A549 (cell line): ENCODE measurements at regions not wholly inside any gene's neighbourhood (a gene's known extent, or its start where the extent isn't known, plus 50 kb on each side); places are given as distances from the start of the nearest gene placed in this dataset.

ENCODE experiments used
- ATAC-seq, 2 experiments: fragments of 200-7000 bp in 1 of 2; fragments of >200 bp in 1 of 2; cut with Nextera tagmentation in 1 of 2; cut with Tn5 transposase in 1 of 2; 3 replicates each; pipeline versions ENCODE4 v1.8.0 to v1.9.1; 2018 to 2020; ENCODE audit warnings: mild to moderate bottlenecking in 1 of 2, moderate library complexity in 1 of 2
- CTCF ChIA-PET: fragments of 300-600 bp; sonication (Branson Sonifier 250); formaldehyde crosslinking; extraction: SDS; loops from one replicate; lab custom pipeline; 2021; ENCODE audit warnings: antibody characterized with exemption, inconsistent platforms; lab: Yijun Ruan, JAX
- POLR2A ChIA-PET: fragments of 350-600 bp; formaldehyde crosslinking; extraction: SDS; loops from one replicate; lab custom pipeline; 2021; ENCODE audit warnings: antibody characterized with exemption, inconsistent platforms; lab: Yijun Ruan, JAX
- DNase-seq, 2 experiments: peaks; one replicate each; pipeline versions ENCODE4 v3.0.0 to v3.0.0-alpha.2; 2011 to 2016; ENCODE audit warnings: low read depth in 1 of 2, low spot score in 1 of 2
- FAIRE-seq: peaks from 2 replicates; lab custom pipeline; 2011; peaks lifted over from hg19 to GRCh38; lab: Jason Lieb, UNC
- H3K27ac ChIP-seq, 2 experiments: fragments of >200 bp; sonication (Bioruptor Twin); formaldehyde crosslinking; 3 replicates each; pipeline ENCODE4 v1.5.1; 2016 to 2017
- H3K4me1 ChIP-seq: fragments of >200 bp; sonication (Bioruptor Twin); formaldehyde crosslinking; 3 replicates; pipeline ENCODE4 v1.6.1; 2016
- H3K4me2 ChIP-seq: fragments of >200 bp; sonication (Bioruptor Twin); formaldehyde crosslinking; 3 replicates; pipeline ENCODE4 v1.6.1; 2016
- H3K4me3 ChIP-seq: fragments of >200 bp; sonication (Bioruptor Twin); formaldehyde crosslinking; 3 replicates; pipeline ENCODE4 v1.5.1; 2016
- H3K9me3 ChIP-seq: fragments of >200 bp; sonication (Bioruptor Twin); formaldehyde crosslinking; 3 replicates; pipeline ENCODE4 v1.6.1; 2016
- ATOH8 ChIP-seq: fragments of 250-450 bp; sonication (Bioruptor Pico); IDR thresholded peaks from 2 replicates; pipeline ENCODE4 v1.5.0; 2020; ENCODE audit warnings: low read depth, mild to moderate bottlenecking, moderate library complexity
- CBX2 ChIP-seq: fragments of 200-600 bp; sonication (generic); IDR thresholded peaks from 2 replicates; pipeline ENCODE4 v1.6.1; 2016; ENCODE audit warnings: low read depth, mild to moderate bottlenecking, borderline replicate concordance
- CBX8 ChIP-seq: fragments of 200-600 bp; sonication (generic); IDR thresholded peaks from 2 replicates; pipeline ENCODE4 v1.6.1; 2016
- CHD2 ChIP-seq: fragments of 150-350 bp; IDR thresholded peaks from 2 replicates; pipeline ENCODE4 v1.6.1; 2014; ENCODE audit warnings: low read length; ENCODE audit not compliant: partially characterized antibody
- CHD4 ChIP-seq: fragments of 200-600 bp; sonication (generic); IDR thresholded peaks from 2 replicates; pipeline ENCODE4 v1.6.1; 2016; ENCODE audit warnings: antibody characterized with exemption, mild to moderate bottlenecking, borderline replicate concordance
- EHMT2 ChIP-seq: fragments of 200-600 bp; sonication (generic); IDR thresholded peaks from 2 replicates; pipeline ENCODE4 v1.6.1; 2016; ENCODE audit warnings: antibody characterized with exemption, low read depth, mild to moderate bottlenecking, moderate library complexity
- EP300 ChIP-seq, 2 experiments: fragments of >200 bp; sonication (Bioruptor Twin); formaldehyde crosslinking; IDR thresholded peaks; 2 replicates in 1 of 2; 3 replicates in 1 of 2; pipeline ENCODE4 v1.6.1; 2016 to 2017
- ESRRA ChIP-seq: fragments of 150-350 bp; IDR thresholded peaks from 2 replicates; pipeline ENCODE4 v1.6.1; 2014; ENCODE audit warnings: mild to moderate bottlenecking, low read length, borderline replicate concordance
- KDM5A ChIP-seq: fragments of 200-600 bp; sonication (generic); IDR thresholded peaks from 2 replicates; pipeline ENCODE4 v1.6.1; 2016; ENCODE audit warnings: antibody characterized with exemption, mild to moderate bottlenecking
- MAZ ChIP-seq: fragments of 150-350 bp; IDR thresholded peaks from 2 replicates; pipeline ENCODE4 v1.6.1; 2014; ENCODE audit warnings: antibody characterized with exemption, low read depth, low read length, borderline replicate concordance
- NFE2L2 ChIP-seq: fragments of 150-350 bp; conservative IDR thresholded peaks from 2 replicates; pipeline ENCODE4 v1.6.1; 2014; ENCODE audit warnings: low read length
- NPAS2 ChIP-seq: fragments of 250-450 bp; sonication (Bioruptor Pico); IDR thresholded peaks from 2 replicates; pipeline ENCODE4 v1.8.0; 2022; ENCODE audit warnings: mild to moderate bottlenecking, moderate library complexity, borderline replicate concordance
- PHF8 ChIP-seq: fragments of 200-600 bp; sonication (generic); IDR thresholded peaks from 2 replicates; pipeline ENCODE4 v1.6.1; 2016; ENCODE audit warnings: low read depth, mild to moderate bottlenecking, antibody characterized with exemption, moderate library complexity, borderline replicate concordance
- POLR2A ChIP-seq: IDR thresholded peaks from 2 replicates; pipeline ENCODE4 v1.6.1; 2012; ENCODE audit warnings: mild to moderate bottlenecking, low read length
- RAD21 ChIP-seq, 2 experiments: fragments of >200 bp in 1 of 2; sonication (Bioruptor Twin) in 1 of 2; formaldehyde crosslinking in 1 of 2; IDR thresholded peaks in 1 of 2; conservative IDR thresholded peaks in 1 of 2; 2 replicates in 1 of 2; 3 replicates in 1 of 2; pipeline ENCODE4 v1.6.1; 2012 to 2018; ENCODE audit warnings: inconsistent platforms in 1 of 2
- RCOR1 ChIP-seq: fragments of 150-350 bp; IDR thresholded peaks from 2 replicates; pipeline ENCODE4 v1.6.1; 2014; ENCODE audit warnings: antibody characterized with exemption, low read length, low read depth
- SMC3 ChIP-seq: fragments of >200 bp; sonication (Bioruptor Twin); formaldehyde crosslinking; IDR thresholded peaks from 3 replicates; pipeline ENCODE4 v1.6.1; 2018; ENCODE audit warnings: inconsistent platforms
- SREBF2 ChIP-seq: fragments of 450-650 bp; IDR thresholded peaks from 2 replicates; pipeline ENCODE4 v1.6.1; 2014; ENCODE audit warnings: mild to moderate bottlenecking, moderate library complexity
- ZFP36 ChIP-seq: fragments of 450-650 bp; IDR thresholded peaks from 2 replicates; pipeline ENCODE4 v1.6.1; 2014; ENCODE audit warnings: borderline replicate concordance; ENCODE audit not compliant: partially characterized antibody
- ZNF302 ChIP-seq: fragments of 250-450 bp; sonication (Bioruptor Pico); IDR thresholded peaks from 2 replicates; pipeline ENCODE4 v1.9.0; 2021; ENCODE audit warnings: inconsistent platforms, mild to moderate bottlenecking, moderate library complexity
- WGBS: methylation state at CpG from one replicate; pipeline ENCODE4 v1.1.6; 2017; ENCODE audit errors: missing lambda C conversion rate; 5-methylcytosine and 5-hydroxymethylcytosine counted together
- TF ChIP-seq, protein P1 (sequence below): IDR thresholded peaks from 2 replicates; pipeline ENCODE4 v1.6.1; 2012
- TF ChIP-seq, protein P2 (sequence below): fragments of >200 bp; sonication (Bioruptor Twin); formaldehyde crosslinking; IDR thresholded peaks from 2 replicates; pipeline ENCODE4 v1.6.1; 2016
- TF ChIP-seq, protein P3 (sequence below): fragments of >200 bp; sonication (Bioruptor Twin); formaldehyde crosslinking; IDR thresholded peaks from 3 replicates; pipeline ENCODE4 v1.6.1; 2016
- TF ChIP-seq, protein P4 (sequence below): IDR thresholded peaks from 2 replicates; pipeline ENCODE4 v1.6.1; 2012
- TF ChIP-seq, protein P5 (sequence below): IDR thresholded peaks from 2 replicates; pipeline ENCODE4 v1.6.1; 2012; ENCODE audit warnings: low read depth, borderline replicate concordance

- Histone ChIP-seq H3K9me3 (no peaks in the 10 kb centered on the region), H3K4me2 (no peak overlapping the region), H3K27ac (no peak overlapping the region), H3K4me3 (no peak overlapping the region), H3K4me1 (no peaks in the 10 kb centered on the region)
- ChIA-PET CTCF (interaction anchor here (0.9 kb wide), 1 partner anchor 140 kb away, joined by 3 read pairs; no protein-coding TSS in a partner anchor), POLR2A (no interaction called here)
- TF ChIP-seq, protein P1, sequence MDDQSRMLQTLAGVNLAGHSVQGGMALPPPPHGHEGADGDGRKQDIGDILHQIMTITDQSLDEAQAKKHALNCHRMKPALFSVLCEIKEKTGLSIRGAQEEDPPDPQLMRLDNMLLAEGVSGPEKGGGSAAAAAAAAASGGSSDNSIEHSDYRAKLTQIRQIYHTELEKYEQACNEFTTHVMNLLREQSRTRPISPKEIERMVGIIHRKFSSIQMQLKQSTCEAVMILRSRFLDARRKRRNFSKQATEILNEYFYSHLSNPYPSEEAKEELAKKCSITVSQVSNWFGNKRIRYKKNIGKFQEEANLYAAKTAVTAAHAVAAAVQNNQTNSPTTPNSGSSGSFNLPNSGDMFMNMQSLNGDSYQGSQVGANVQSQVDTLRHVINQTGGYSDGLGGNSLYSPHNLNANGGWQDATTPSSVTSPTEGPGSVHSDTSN = no peak
- TF ChIP-seq SMC3 (no peak), ESRRA (no peak), ZNF302 (CRISPR knock-in tag) (no peak), EP300 (IDR thresholded peaks at IDR 0.05) (no peak), NFE2L2 (no peak), EHMT2 (no peak), ATOH8 (CRISPR knock-in tag) (no peak), CHD2 (no peak), NPAS2 (CRISPR knock-in tag) (no peak), POLR2A (no peak), PHF8 (no peak), SREBF2 (no peak), ZFP36 (no peak), RCOR1 (no peak), CHD4 (no peak)
- TF ChIP-seq, protein P2, sequence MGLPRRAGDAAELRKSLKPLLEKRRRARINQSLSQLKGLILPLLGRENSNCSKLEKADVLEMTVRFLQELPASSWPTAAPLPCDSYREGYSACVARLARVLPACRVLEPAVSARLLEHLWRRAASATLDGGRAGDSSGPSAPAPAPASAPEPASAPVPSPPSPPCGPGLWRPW = no peak
- TF ChIP-seq, protein P3, sequence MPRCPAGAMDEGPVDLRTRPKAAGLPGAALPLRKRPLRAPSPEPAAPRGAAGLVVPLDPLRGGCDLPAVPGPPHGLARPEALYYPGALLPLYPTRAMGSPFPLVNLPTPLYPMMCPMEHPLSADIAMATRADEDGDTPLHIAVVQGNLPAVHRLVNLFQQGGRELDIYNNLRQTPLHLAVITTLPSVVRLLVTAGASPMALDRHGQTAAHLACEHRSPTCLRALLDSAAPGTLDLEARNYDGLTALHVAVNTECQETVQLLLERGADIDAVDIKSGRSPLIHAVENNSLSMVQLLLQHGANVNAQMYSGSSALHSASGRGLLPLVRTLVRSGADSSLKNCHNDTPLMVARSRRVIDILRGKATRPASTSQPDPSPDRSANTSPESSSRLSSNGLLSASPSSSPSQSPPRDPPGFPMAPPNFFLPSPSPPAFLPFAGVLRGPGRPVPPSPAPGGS = no peak
- TF ChIP-seq, protein P4, sequence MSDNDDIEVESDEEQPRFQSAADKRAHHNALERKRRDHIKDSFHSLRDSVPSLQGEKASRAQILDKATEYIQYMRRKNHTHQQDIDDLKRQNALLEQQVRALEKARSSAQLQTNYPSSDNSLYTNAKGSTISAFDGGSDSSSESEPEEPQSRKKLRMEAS = no peak
- FAIRE-seq = no peak
- DNase-seq = no peak
- ATAC-seq = no peak
Measured at GRCh38 chr2:145682546-145683157, 1162.7 kb upstream of the ZEB2 start.

GRCh38 chr2:145680276-145680675 is 1160.4 kb upstream of the ZEB2 start:
- no peak for FAIRE-seq
- 59% methylated on average over 2 of the region's 2 CpGs for WGBS
- H3K4me2 ChIP-seq = no peak overlapping the region
- H3K9me3 ChIP-seq = no peaks in the 10 kb centered on the region
- ChIA-PET CTCF (no interaction called here), POLR2A (no interaction called here)
- no peak for ATAC-seq
- TF ChIP-seq RAD21 (conservative IDR thresholded peaks at IDR 0.05 in 1 of 2, IDR thresholded peaks at IDR 0.05 in 1 of 2) = no peak
- TF ChIP-seq MAZ = no peak
- no peak for TF ChIP-seq KDM5A
- TF ChIP-seq ATOH8 (CRISPR knock-in tag) = no peak
- TF ChIP-seq RCOR1 = no peak
- TF ChIP-seq, protein P5, sequence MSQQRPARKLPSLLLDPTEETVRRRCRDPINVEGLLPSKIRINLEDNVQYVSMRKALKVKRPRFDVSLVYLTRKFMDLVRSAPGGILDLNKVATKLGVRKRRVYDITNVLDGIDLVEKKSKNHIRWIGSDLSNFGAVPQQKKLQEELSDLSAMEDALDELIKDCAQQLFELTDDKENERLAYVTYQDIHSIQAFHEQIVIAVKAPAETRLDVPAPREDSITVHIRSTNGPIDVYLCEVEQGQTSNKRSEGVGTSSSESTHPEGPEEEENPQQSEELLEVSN = no peak
- TF ChIP-seq CHD4 = no peak
- no peak for TF ChIP-seq CBX2
- no peak for TF ChIP-seq CBX8
- H3K4me1 ChIP-seq = no peaks in the 10 kb centered on the region
- H3K4me3 ChIP-seq = no peak overlapping the region
- H3K27ac ChIP-seq = no peak overlapping the region
- DNase-seq = no peak
